HEK293 (cell line): ENCODE measurements at regions not wholly inside any gene's neighbourhood (a gene's known extent, or its start where the extent isn't known, plus 50 kb on each side); places are given as distances from the start of the nearest gene placed in this dataset.

Experiments used
- CTCF ChIA-PET: fragments of 350-600 bp; formaldehyde crosslinking; extraction: SDS; loops from one replicate; lab custom pipeline; 2021; ENCODE audit warnings: antibody characterized with exemption; lab: Yijun Ruan, JAX
- POLR2A ChIA-PET: fragments of 300-600 bp; formaldehyde crosslinking; extraction: SDS; loops from one replicate; lab custom pipeline; 2020; ENCODE audit warnings: antibody characterized with exemption, inconsistent platforms; lab: Yijun Ruan, JAX
- H3K27ac ChIP-seq: fragments of 200-500 bp; sonication (Bioruptor generic); 2 replicates; pipeline ENCODE4 v1.5.1; 2014; ENCODE audit warnings: low read depth, low read length, control low read depth, inconsistent platforms; ENCODE audit errors: extremely low read depth
- H3K36me3 ChIP-seq, 2 experiments: fragments of 200-500 bp in 1 of 2; sonication (Bioruptor generic) in 1 of 2; 1 replicate in 1 of 2; 2 replicates in 1 of 2; pipeline ENCODE4 v1.5.1; 2014 to 2017; ENCODE audit warnings: inconsistent platforms in 2 of 2, low read length in 2 of 2; ENCODE audit not compliant: control insufficient read depth in 2 of 2, insufficient read depth in 1 of 2
- H3K4me1 ChIP-seq: fragments of 200-500 bp; sonication (Bioruptor generic); 2 replicates; pipeline ENCODE4 v1.5.1; 2014; ENCODE audit warnings: mild to moderate bottlenecking, low read length, inconsistent platforms; ENCODE audit not compliant: control insufficient read depth, insufficient read depth
- H3K4me3 ChIP-seq: 2 replicates; pipeline ENCODE4 v1.5.1; 2011; ENCODE audit warnings: low read depth, mild to moderate bottlenecking, control low read depth, low read length, moderate library complexity
- H3K9me3 ChIP-seq: fragments of 200-500 bp; sonication (Bioruptor generic); 2 replicates; pipeline ENCODE4 v1.5.1; 2014; ENCODE audit warnings: low read depth, low read length, inconsistent platforms; ENCODE audit not compliant: control insufficient read depth, insufficient read depth
- HOXD13 ChIP-seq: sonication (generic); formaldehyde crosslinking; IDR thresholded peaks from 2 replicates; pipeline ENCODE4 v1.8.0; 2022; ENCODE audit warnings: missing genetic modification reagents, borderline replicate concordance
- KLF17 ChIP-seq: fragments of 450-650 bp; formaldehyde crosslinking; IDR thresholded peaks from 2 replicates; pipeline ENCODE4 v1.5.1; 2016; ENCODE audit warnings: missing biosample characterization, missing genetic modification characterization
- PRDM1 ChIP-seq: fragments of 450-650 bp; formaldehyde crosslinking; IDR thresholded peaks from 2 replicates; pipeline ENCODE4; 2016; ENCODE audit warnings: missing biosample characterization, missing genetic modification characterization
- PRDM4 ChIP-seq: fragments of 450-650 bp; formaldehyde crosslinking; IDR thresholded peaks from 2 replicates; pipeline ENCODE4 v1.5.1; 2017; ENCODE audit warnings: missing biosample characterization, missing genetic modification characterization
- PRDM6 ChIP-seq: fragments of 450-650 bp; formaldehyde crosslinking; IDR thresholded peaks from 2 replicates; pipeline ENCODE4 v1.5.1; 2017; ENCODE audit warnings: missing biosample characterization, missing genetic modification characterization
- ZBTB10 ChIP-seq: fragments of 450-650 bp; formaldehyde crosslinking; IDR thresholded peaks from 2 replicates; pipeline ENCODE4 v1.5.1; 2016; ENCODE audit warnings: missing biosample characterization, missing genetic modification characterization
- ZFP37 ChIP-seq: fragments of 450-650 bp; formaldehyde crosslinking; IDR thresholded peaks from 2 replicates; pipeline ENCODE4 v1.5.1; 2016; ENCODE audit warnings: missing biosample characterization, missing genetic modification characterization
- ZNF138 ChIP-seq: fragments of 450-650 bp; formaldehyde crosslinking; IDR thresholded peaks from 2 replicates; pipeline ENCODE4 v1.5.1; 2016; ENCODE audit warnings: missing biosample characterization, missing genetic modification characterization, borderline replicate concordance
- ZNF600 ChIP-seq: fragments of 450-650 bp; formaldehyde crosslinking; IDR thresholded peaks from 2 replicates; pipeline ENCODE4 v1.5.1; 2016; ENCODE audit warnings: missing biosample characterization, missing genetic modification characterization
- ZNF610 ChIP-seq: fragments of 450-650 bp; formaldehyde crosslinking; IDR thresholded peaks from 2 replicates; pipeline ENCODE4 v1.5.1; 2016; ENCODE audit warnings: missing biosample characterization, missing genetic modification characterization, borderline replicate concordance
- ZNF626 ChIP-seq: fragments of 450-650 bp; sonication (Bioruptor Pico); formaldehyde crosslinking; IDR thresholded peaks from 2 replicates; pipeline ENCODE4 v1.5.1; 2018; ENCODE audit warnings: missing biosample characterization, missing genetic modification characterization, inconsistent platforms
- ZNF658 ChIP-seq: fragments of 450-650 bp; formaldehyde crosslinking; IDR thresholded peaks from 2 replicates; pipeline ENCODE4; 2016; ENCODE audit warnings: missing biosample characterization, missing genetic modification characterization
- ZNF664 ChIP-seq: fragments of 450-650 bp; formaldehyde crosslinking; IDR thresholded peaks from 2 replicates; pipeline ENCODE4 v1.5.1; 2016; ENCODE audit warnings: missing biosample characterization, missing genetic modification characterization
- ZNF670 ChIP-seq: fragments of 450-650 bp; formaldehyde crosslinking; IDR thresholded peaks from 2 replicates; pipeline ENCODE4 v1.5.1; 2016; ENCODE audit warnings: missing biosample characterization, missing genetic modification characterization, low read depth
- ZNF707 ChIP-seq: fragments of 450-650 bp; formaldehyde crosslinking; IDR thresholded peaks from 2 replicates; pipeline ENCODE4 v1.5.1; 2016; ENCODE audit warnings: missing biosample characterization, missing genetic modification characterization
- ZSCAN16 ChIP-seq: fragments of 450-650 bp; formaldehyde crosslinking; IDR thresholded peaks from 2 replicates; pipeline ENCODE4 v1.5.1; 2016; ENCODE audit warnings: missing biosample characterization, missing genetic modification characterization

- TF ChIP-seq PRDM6 (no peak), ZNF664 (tag by site-specific recombination) (no peak), KLF17 (tag by site-specific recombination) (no peak), ZNF626 (tag by site-specific recombination) (no peak), PRDM4 (tag by site-specific recombination) (no peak), ZNF138 (no peak), ZNF610 (tag by site-specific recombination) (no peak)
Measured at GRCh38 chr6:148614602-148615001, 132.2 kb upstream of the UST start (continued).

GRCh38 chr6:148616841-148617240 is 130.0 kb upstream of the UST start:
- no peaks in the 10 kb centered on the region for H3K9me3 ChIP-seq
- no peak for TF ChIP-seq ZNF658 (tag by site-specific recombination)
- TF ChIP-seq ZBTB10 = no peak
- no peak for TF ChIP-seq ZNF600 (tag by site-specific recombination)
- no peak for TF ChIP-seq HOXD13 (CRISPR knock-in tag)
- no peak for TF ChIP-seq ZNF707 (tag by site-specific recombination)
- no peak for TF ChIP-seq ZNF670 (tag by site-specific recombination)
- H3K4me3 ChIP-seq = no peak overlapping the region
- 0 out of 2 replicates have a peak, but pooled peaks cover 3% of the 10 kb centered on the region for H3K4me1 ChIP-seq
- no peak overlapping the region for H3K27ac ChIP-seq
- ChIA-PET CTCF (no interaction called here), POLR2A (no interaction called here)
- H3K36me3 ChIP-seq = no peaks in the 10 kb centered on the region

GRCh38 chr6:148617530-148617929 is 129.3 kb upstream of the UST start:
- no peak overlapping the region for H3K27ac ChIP-seq
- CTCF ChIA-PET = interaction anchor here (0.7 to 1.3 kb wide), 2 partner anchors 9 to 138 kb away, joined by 3 read pairs; no protein-coding TSS in a partner anchor
- H3K36me3 ChIP-seq = no peaks in the 10 kb centered on the region
- POLR2A ChIA-PET = no interaction called here
- TF ChIP-seq ZSCAN16 (tag by site-specific recombination) (no peak), ZFP37 (tag by site-specific recombination) (no peak), PRDM1 (no peak)
- no peaks in the 10 kb centered on the region for H3K9me3 ChIP-seq
- H3K4me1 ChIP-seq = 0 out of 2 replicates have a peak, but pooled peaks cover 3% of the 10 kb centered on the region
- H3K4me3 ChIP-seq = no peak overlapping the region
